Right atrium auricular region (tissue), 2 donors: ENCODE measurements at regions not wholly inside any gene's neighbourhood (a gene's known extent, or its start where the extent isn't known, plus 50 kb on each side); places are given as distances from the start of the nearest gene placed in this dataset.
"Not testable (repeated sequence)": the region's sequence is repeated elsewhere in the genome, so short reads cannot be mapped to it uniquely, and the experiment has no call there.

Source experiments
- DNase-seq: peaks from one replicate; pipeline ENCODE4 v3.0.0-alpha.2; 2019; ENCODE audit warnings: low spot score
- H3K27ac ChIP-seq, 2 donors: fragments of 200-600 bp; sonication (generic); 1 replicate in 1 of 2; 2 replicates in 1 of 2; pipeline ENCODE4 v1.5.1; 2016 to 2019
- H3K27me3 ChIP-seq, 2 donors: fragments of 200-600 bp; sonication (generic); one replicate each; pipeline versions ENCODE4 v1.5.1 to v1.6.0; 2017 to 2019
- H3K36me3 ChIP-seq: fragments of 200-600 bp; sonication (generic); one replicate; pipeline ENCODE4 v1.5.1; 2016
- H3K4me1 ChIP-seq, 2 donors: fragments of 200-600 bp; sonication (generic); one replicate each; pipeline versions ENCODE4 v1.5.1 to v1.6.0; 2017 to 2019
- H3K4me3 ChIP-seq, 2 donors: fragments of 200-600 bp; sonication (generic); 1 replicate in 1 of 2; 2 replicates in 1 of 2; pipeline ENCODE4 v1.5.1; 2017 to 2019; ENCODE audit warnings: mild to moderate bottlenecking in 1 of 2, moderate library complexity in 1 of 2
- H3K9me3 ChIP-seq, 2 donors: fragments of 200-600 bp; sonication (generic); one replicate each; pipeline ENCODE4 v1.5.1; 2019
- TF ChIP-seq, protein P1 (sequence below), 2 donors: fragments of 200-600 bp; sonication (generic); IDR thresholded peaks; one replicate each; pipeline ENCODE4 v1.5.1; 2019; ENCODE audit warnings: antibody characterized with exemption in 2 of 2

DNA sequence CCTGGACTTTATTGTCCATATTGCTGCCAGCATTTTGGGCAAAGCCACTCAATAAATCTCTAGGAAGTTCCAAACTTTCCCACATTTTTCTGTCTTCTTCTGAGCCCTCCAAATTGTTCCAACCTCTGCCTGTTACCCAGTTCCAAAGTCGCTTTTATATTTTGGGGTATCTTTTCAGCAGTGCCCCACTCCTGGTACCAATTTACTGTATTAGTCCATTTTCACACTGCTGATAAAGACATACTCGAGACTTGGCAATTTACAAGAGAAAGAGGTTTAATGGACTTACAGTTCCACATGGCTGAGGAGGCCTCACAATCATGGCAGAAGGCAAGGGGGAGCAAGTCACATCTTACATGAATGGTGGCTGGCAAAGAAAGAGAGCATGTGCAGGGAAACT, 53.4 kb downstream of the AHSP start:
- not testable (repeated sequence) for H3K27me3 ChIP-seq, H3K4me1 ChIP-seq, H3K36me3 ChIP-seq, H3K27ac ChIP-seq, H3K4me3 ChIP-seq, DNase-seq
- H3K9me3 ChIP-seq: peaks cover 0 to 16% of the 10 kb centered on the region in 2 donors

DNA sequence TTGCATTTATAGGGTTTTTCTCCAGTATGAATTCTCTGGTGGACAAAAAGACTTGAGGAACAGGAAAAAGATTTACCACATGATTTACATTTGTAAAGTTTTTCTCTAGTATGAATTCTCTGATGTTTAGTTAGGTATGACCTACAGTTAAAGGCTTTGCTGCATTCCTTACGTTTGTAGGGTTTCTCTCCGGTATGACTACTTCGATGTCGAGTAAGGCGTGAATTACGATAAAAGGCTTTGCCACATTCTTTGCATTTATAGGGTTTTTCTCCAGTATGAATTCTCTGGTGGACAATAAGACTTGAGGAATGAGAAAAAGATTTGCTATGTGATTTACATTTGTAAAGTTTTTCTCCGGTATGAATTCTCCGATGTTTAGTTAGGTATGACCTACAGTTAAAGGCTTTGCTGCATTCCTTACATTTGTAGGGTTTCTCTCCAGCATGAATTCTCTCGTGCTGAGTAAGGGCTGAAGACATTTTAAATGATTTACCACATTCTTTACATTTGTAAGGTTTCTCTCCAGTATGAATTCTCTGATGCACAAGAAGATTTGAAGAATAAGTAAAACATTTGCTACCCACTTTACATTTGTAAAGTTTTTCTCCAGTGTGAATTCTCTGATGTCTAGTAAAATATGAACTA, 74.2 kb downstream of the AHSP start:
- H3K27ac ChIP-seq, H3K27me3 ChIP-seq, H3K36me3 ChIP-seq, DNase-seq, H3K4me1 ChIP-seq, H3K4me3 ChIP-seq: not testable (repeated sequence)
- H3K9me3 ChIP-seq: peaks cover 0 to 83% of the 10 kb centered on the region in 2 donors

DNA sequence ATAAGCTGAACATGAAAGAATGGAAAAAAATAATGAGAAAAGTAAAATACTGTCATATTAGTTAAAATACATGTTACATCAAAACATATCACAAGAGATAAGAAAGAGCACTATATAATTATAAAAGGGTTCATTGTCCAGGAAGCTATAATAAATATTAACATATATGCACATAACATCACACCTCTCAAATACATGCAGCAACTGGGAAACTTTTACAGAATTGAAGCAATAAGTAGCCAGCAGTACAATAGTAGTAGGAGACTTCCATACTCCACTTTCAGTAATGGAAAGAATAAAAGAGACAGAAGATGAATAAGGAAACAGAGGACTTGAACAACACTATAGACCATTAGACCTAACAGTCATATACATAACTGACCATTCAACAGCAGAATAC, 90.4 kb downstream of the AHSP start:
- DNase-seq: no peak
- Histone ChIP-seq H3K27me3 (no peaks in the 10 kb centered on the region), H3K27ac (no peak overlapping the region), H3K36me3 (no peaks in the 10 kb centered on the region), H3K9me3 (peaks cover 0 to under 1% of the 10 kb centered on the region in 2 donors), H3K4me1 (no peaks in the 10 kb centered on the region), H3K4me3 (no peak overlapping the region)
- TF ChIP-seq, protein P1, sequence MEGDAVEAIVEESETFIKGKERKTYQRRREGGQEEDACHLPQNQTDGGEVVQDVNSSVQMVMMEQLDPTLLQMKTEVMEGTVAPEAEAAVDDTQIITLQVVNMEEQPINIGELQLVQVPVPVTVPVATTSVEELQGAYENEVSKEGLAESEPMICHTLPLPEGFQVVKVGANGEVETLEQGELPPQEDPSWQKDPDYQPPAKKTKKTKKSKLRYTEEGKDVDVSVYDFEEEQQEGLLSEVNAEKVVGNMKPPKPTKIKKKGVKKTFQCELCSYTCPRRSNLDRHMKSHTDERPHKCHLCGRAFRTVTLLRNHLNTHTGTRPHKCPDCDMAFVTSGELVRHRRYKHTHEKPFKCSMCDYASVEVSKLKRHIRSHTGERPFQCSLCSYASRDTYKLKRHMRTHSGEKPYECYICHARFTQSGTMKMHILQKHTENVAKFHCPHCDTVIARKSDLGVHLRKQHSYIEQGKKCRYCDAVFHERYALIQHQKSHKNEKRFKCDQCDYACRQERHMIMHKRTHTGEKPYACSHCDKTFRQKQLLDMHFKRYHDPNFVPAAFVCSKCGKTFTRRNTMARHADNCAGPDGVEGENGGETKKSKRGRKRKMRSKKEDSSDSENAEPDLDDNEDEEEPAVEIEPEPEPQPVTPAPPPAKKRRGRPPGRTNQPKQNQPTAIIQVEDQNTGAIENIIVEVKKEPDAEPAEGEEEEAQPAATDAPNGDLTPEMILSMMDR (IDR thresholded peaks at IDR 0.05): no peak

DNA sequence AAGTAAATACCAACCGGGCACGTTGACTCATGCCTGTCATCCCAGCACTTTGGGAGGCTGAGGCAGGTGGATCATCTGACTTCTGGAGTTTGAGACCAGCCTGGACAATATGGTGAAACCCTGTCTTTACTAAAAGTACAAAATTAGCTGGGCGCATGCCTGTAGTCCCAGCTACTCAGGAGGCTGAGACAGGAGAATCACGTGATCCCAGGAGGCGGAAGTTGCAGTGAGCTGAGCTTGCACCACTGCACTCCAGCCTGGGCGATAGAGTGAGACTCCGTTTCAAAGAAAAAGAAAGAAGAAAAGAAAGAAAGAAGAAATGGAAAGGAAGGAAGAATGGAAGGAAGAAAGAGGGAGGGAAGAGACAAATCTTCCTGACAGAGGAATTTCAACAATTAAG, 108.7 kb downstream of the AHSP start:
- Histone ChIP-seq H3K36me3 (no peaks in the 10 kb centered on the region), H3K4me3 (no peak overlapping the region), H3K9me3 (no peaks in the 10 kb centered on the region), H3K4me1 (no peaks in the 10 kb centered on the region), H3K27me3 (no peaks in the 10 kb centered on the region), H3K27ac (no peak overlapping the region)
- no peak for DNase-seq
- TF ChIP-seq, protein P1 (IDR thresholded peaks at IDR 0.05): no peak

DNA sequence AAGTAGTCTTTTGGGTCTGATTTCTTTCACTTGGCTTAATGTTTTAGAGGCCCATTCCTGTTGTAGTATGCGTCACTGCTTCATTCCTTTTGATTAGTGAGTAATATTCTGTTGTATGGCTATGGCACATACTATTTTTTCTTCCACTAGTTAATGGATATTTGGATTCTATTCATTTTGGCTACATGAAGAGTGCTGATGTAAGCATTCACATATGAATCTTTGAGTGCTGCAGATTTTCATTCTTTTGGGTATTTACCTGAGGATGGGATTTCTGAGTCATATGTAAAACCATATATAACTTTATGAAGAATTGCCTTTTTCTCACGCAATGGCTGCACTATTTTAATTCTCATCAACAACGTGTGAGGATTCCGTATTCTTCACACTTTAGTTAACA, 113.6 kb downstream of the AHSP start:
- H3K27ac ChIP-seq: no peak overlapping the region
- TF ChIP-seq, protein P1 (IDR thresholded peaks at IDR 0.05): no peak
- no peak for DNase-seq
- no peaks in the 10 kb centered on the region for H3K4me1 ChIP-seq
- no peaks in the 10 kb centered on the region for H3K9me3 ChIP-seq
- no peak overlapping the region for H3K4me3 ChIP-seq
- no peaks in the 10 kb centered on the region for H3K27me3 ChIP-seq
- no peaks in the 10 kb centered on the region for H3K36me3 ChIP-seq

DNA sequence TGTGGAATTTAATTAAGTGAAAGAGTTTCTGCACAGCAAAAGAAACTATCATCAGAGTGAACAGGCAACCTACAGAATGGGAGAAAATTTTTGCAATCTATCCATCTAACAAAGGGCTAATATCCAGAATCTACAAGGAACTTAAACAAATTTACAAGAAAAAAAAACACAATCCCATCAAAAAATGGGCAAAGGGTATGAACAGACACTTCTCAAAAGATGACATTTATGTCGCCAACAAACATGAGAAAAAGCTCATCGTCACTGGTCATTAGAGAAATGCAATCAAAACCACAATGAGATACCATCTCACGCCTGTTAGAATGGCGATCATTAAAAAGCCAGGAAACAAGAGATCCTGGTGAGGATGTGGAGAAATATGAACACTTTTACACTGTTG, 128.0 kb downstream of the AHSP start:
- DNase-seq, H3K4me3 ChIP-seq, H3K27ac ChIP-seq, H3K4me1 ChIP-seq, H3K36me3 ChIP-seq, H3K27me3 ChIP-seq: not testable (repeated sequence)
- peaks cover 0 to 10% of the 10 kb centered on the region in 2 donors for H3K9me3 ChIP-seq

DNA sequence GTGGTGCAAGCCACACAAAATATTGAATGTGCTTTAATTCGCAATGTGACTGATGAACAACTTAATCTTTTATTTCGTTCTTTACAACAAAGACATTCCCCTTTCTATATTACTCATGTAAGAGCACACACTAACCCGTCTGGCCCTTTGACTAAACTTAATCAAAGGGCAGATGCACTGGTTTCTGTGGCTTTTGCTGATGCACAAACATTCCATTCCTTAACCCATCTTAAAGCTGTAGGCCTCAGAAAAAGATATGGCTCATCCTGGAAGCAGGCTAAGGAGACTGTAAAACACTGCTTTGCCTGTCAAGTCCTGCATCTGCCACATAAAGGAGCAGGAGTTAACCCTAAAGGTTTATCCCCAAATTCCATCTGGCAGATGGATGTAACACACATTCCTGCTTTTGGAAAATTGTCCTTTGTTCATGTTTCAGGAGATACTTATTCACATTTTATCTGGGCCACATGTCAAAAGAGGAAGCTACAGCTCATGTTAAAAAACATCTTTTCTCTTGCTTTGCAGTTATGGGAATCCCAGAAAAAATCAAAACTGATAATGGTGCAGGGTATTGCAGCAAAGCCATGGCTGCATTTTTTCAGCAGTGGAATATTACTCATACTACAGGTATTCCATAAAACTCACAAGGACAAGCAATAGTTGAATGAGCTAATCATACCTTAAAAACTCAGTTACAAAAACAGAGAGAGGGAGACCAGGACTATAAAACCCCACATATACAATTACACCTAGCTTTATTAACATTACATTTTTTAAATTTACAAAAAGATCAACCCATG, 137.2 kb downstream of the AHSP start:
- DNase-seq: no peak
- Histone ChIP-seq H3K27me3 (no peaks in the 10 kb centered on the region), H3K4me1 (no peaks in the 10 kb centered on the region), H3K9me3 (no peaks in the 10 kb centered on the region), H3K36me3 (no peaks in the 10 kb centered on the region), H3K27ac (no peak overlapping the region), H3K4me3 (no peak overlapping the region)
- TF ChIP-seq, protein P1 (IDR thresholded peaks at IDR 0.05): no peak
